ENCODE measurements at regions not wholly inside any gene's neighbourhood (a gene's known extent, or its start where the extent isn't known, plus 50 kb on each side); places are given as distances from the start of the nearest gene placed in this dataset.

GRCh38 chr21:19256934-19257660 is 853.5 kb upstream of the TMPRSS15 start:
- DNase-seq: no peak

- DNase-seq: no peak
These were observed 858.3 kb upstream of the TMPRSS15 start for GRCh38 chr21:19261731-19262376.

- DNase-seq: no peak
These were observed 863.1 kb upstream of the TMPRSS15 start for GRCh38 chr21:19266636-19267035.

- no peak for DNase-seq
These were observed 865.1 kb upstream of the TMPRSS15 start for GRCh38 chr21:19268686-19269085.

GRCh38 chr21:19275065-19275464 is 871.5 kb upstream of the TMPRSS15 start:
- DNase-seq: no peak

- no peak for DNase-seq
These were observed 873.1 kb upstream of the TMPRSS15 start for GRCh38 chr21:19276665-19277064.

GRCh38 chr21:19286876-19287275 is 883.3 kb upstream of the TMPRSS15 start:
- DNase-seq: no peak

- no peak for DNase-seq
These were observed 886.7 kb upstream of the TMPRSS15 start for GRCh38 chr21:19290328-19290727.

- no peak for DNase-seq
These were observed 916.7 kb upstream of the TMPRSS15 start for GRCh38 chr21:19320291-19320690.

GRCh38 chr21:19321688-19322087 is 918.1 kb upstream of the TMPRSS15 start:
- DNase-seq: no peak

- no peak for DNase-seq
These were observed 918.8 kb upstream of the TMPRSS15 start for GRCh38 chr21:19322360-19322759.

- no peak for DNase-seq
These were observed 923.1 kb upstream of the TMPRSS15 start for GRCh38 chr21:19326531-19327319.

- DNase-seq: no peak
These were observed 925.4 kb upstream of the TMPRSS15 start for GRCh38 chr21:19328954-19329353.

- DNase-seq: no peak
These were observed 936.7 kb upstream of the TMPRSS15 start for GRCh38 chr21:19340303-19340702.

GRCh38 chr21:19340954-19341353 is 937.4 kb upstream of the TMPRSS15 start:
- no peak for DNase-seq

- DNase-seq: no peak
These were observed 940.1 kb upstream of the TMPRSS15 start for GRCh38 chr21:19343711-19344110.

GRCh38 chr21:19350286-19350685 is 946.7 kb upstream of the TMPRSS15 start:
- no peak for DNase-seq

GRCh38 chr21:19353256-19353655 is 949.7 kb upstream of the TMPRSS15 start:
- no peak for DNase-seq

GRCh38 chr21:19368944-19369343 is 965.4 kb upstream of the TMPRSS15 start:
- DNase-seq: no peak

GRCh38 chr21:19392390-19392789 is 988.8 kb upstream of the TMPRSS15 start:
- no peak for DNase-seq

GRCh38 chr21:19400223-19400770 is 996.7 kb upstream of the TMPRSS15 start:
- DNase-seq: no peak

GRCh38 chr21:19402870-19403269 is 999.3 kb upstream of the TMPRSS15 start:
- no peak for DNase-seq

GRCh38 chr21:19405326-19405725 is 1001.7 kb upstream of the TMPRSS15 start:
- DNase-seq: no peak

- no peak for DNase-seq
These were observed 1017.0 kb upstream of the TMPRSS15 start for GRCh38 chr21:19420565-19420964.
